Effector memory CD8-positive, alpha-beta T cell (primary cell): ENCODE measurements at regions not wholly inside any gene's neighbourhood (a gene's known extent, or its start where the extent isn't known, plus 50 kb on each side); places are given as distances from the start of the nearest gene placed in this dataset.

ENCODE experiments used
- ATAC-seq: fragments of 150-1000 bp; cut with Tn5 transposase; replicated peaks from 2 replicates; pipeline ENCODE4 v1.10.0; 2021; ENCODE audit warnings: mild to moderate bottlenecking, moderate library complexity
- DNase-seq, 3 experiments: peaks; one replicate each; pipeline ENCODE4 v3.0.0; 2021
- H3K27ac Mint-ChIP-seq, 2 donors: one replicate each; pipeline ENCODE4 v1.8.0; 2022; ENCODE audit warnings: mild to moderate bottlenecking in 2 of 2, mixed read lengths in 2 of 2, moderate library complexity in 2 of 2
- H3K27me3 Mint-ChIP-seq, 2 donors: one replicate each; pipeline ENCODE4 v1.8.0; 2022; ENCODE audit warnings: mixed read lengths in 2 of 2
- H3K36me3 Mint-ChIP-seq: one replicate; pipeline ENCODE4 v1.8.0; 2022; ENCODE audit warnings: mild to moderate bottlenecking, moderate library complexity, mixed read lengths; ENCODE audit not compliant: insufficient read depth
- H3K4me1 Mint-ChIP-seq, 2 donors: one replicate each; pipeline ENCODE4 v1.8.0; 2022; ENCODE audit warnings: low read depth in 2 of 2, mixed read lengths in 2 of 2
- H3K4me3 Mint-ChIP-seq, 2 donors: one replicate each; pipeline ENCODE4 v1.8.0; 2022; ENCODE audit warnings: mild to moderate bottlenecking in 2 of 2, mixed read lengths in 2 of 2, moderate library complexity in 2 of 2
- H3K9me3 Mint-ChIP-seq, 2 donors: one replicate each; pipeline ENCODE4 v1.8.0; 2022; ENCODE audit warnings: mixed read lengths in 2 of 2

GRCh38 chr10:6980353-6980752, 400.3 kb upstream of the PRKCQ start:
- H3K4me1 Mint-ChIP-seq, result peaks cover 0 to 7% of the 10 kb centered on the region in 2 donors
- H3K4me3 Mint-ChIP-seq, result no peak overlapping the region
- no peak for ATAC-seq
- H3K36me3 Mint-ChIP-seq, result no peaks in the 10 kb centered on the region
- no peaks in the 10 kb centered on the region for H3K27me3 Mint-ChIP-seq
- no peaks in the 10 kb centered on the region for H3K9me3 Mint-ChIP-seq
- DNase-seq, result no peak
- no peak overlapping the region for H3K27ac Mint-ChIP-seq

- H3K9me3 Mint-ChIP-seq, result no peaks in the 10 kb centered on the region
- DNase-seq (no peak), ATAC-seq (no peak)
- no peak overlapping the region for H3K27ac Mint-ChIP-seq
- H3K36me3 Mint-ChIP-seq, result no peaks in the 10 kb centered on the region
- no peak overlapping the region for H3K4me3 Mint-ChIP-seq
- no peaks in the 10 kb centered on the region for H3K27me3 Mint-ChIP-seq
- peaks cover 6 to 14% of the 10 kb centered on the region in 2 donors for H3K4me1 Mint-ChIP-seq
These were observed 399.3 kb upstream of the PRKCQ start for GRCh38 chr10:6979371-6979770.

- no peaks in the 10 kb centered on the region for H3K36me3 Mint-ChIP-seq
- no peak overlapping the region for H3K27ac Mint-ChIP-seq
- no peaks in the 10 kb centered on the region for H3K9me3 Mint-ChIP-seq
- no peak overlapping the region for H3K4me3 Mint-ChIP-seq
- H3K27me3 Mint-ChIP-seq, result no peaks in the 10 kb centered on the region
- ATAC-seq, result no peak
- DNase-seq, result no peak
- peaks cover 16 to 22% of the 10 kb centered on the region in 2 donors for H3K4me1 Mint-ChIP-seq
These were observed 398.1 kb upstream of the PRKCQ start for GRCh38 chr10:6978187-6978627.

GRCh38 chr10:6977398-6978186, 397.5 kb upstream of the PRKCQ start:
- Mint-ChIP-seq H3K27me3 (no peaks in the 10 kb centered on the region), H3K9me3 (no peaks in the 10 kb centered on the region), H3K4me3 (no peak overlapping the region), H3K36me3 (no peaks in the 10 kb centered on the region), H3K4me1 (peaks cover 22 to 23% of the 10 kb centered on the region in 2 donors), H3K27ac (no peak overlapping the region)
- no peak for ATAC-seq
- no peak for DNase-seq

GRCh38 chr10:6973899-6974298, 393.8 kb upstream of the PRKCQ start:
- DNase-seq (peak; percentile 26 to 60 (median 28)), ATAC-seq (peak; percentile 99)
- peak overlapping the region; percentile 16 to 24 for H3K4me3 Mint-ChIP-seq
- H3K27ac Mint-ChIP-seq, result peak overlapping the region; percentile 44 to 55
- H3K4me1 Mint-ChIP-seq, result peaks cover 24 to 25% of the 10 kb centered on the region in 2 donors
- no peaks in the 10 kb centered on the region for H3K9me3 Mint-ChIP-seq
- H3K27me3 Mint-ChIP-seq, result no peaks in the 10 kb centered on the region
- H3K36me3 Mint-ChIP-seq, result no peaks in the 10 kb centered on the region

GRCh38 chr10:6972226-6972625, 392.1 kb upstream of the PRKCQ start:
- Mint-ChIP-seq H3K9me3 (no peaks in the 10 kb centered on the region), H3K36me3 (no peaks in the 10 kb centered on the region), H3K27me3 (no peaks in the 10 kb centered on the region), H3K4me1 (peaks cover 20 to 25% of the 10 kb centered on the region in 2 donors), H3K27ac (peak overlapping the region in 1 of 2 donors; percentile 55), H3K4me3 (no peak overlapping the region)
- DNase-seq (no peak), ATAC-seq (no peak)

- DNase-seq (no peak), ATAC-seq (no peak)
- Mint-ChIP-seq H3K9me3 (no peaks in the 10 kb centered on the region), H3K36me3 (no peaks in the 10 kb centered on the region), H3K27ac (no peak overlapping the region), H3K4me3 (no peak overlapping the region), H3K4me1 (peaks cover 20 to 21% of the 10 kb centered on the region in 2 donors), H3K27me3 (no peaks in the 10 kb centered on the region)
These were observed 389.6 kb upstream of the PRKCQ start for GRCh38 chr10:6969659-6970058.

GRCh38 chr10:6964543-6964942, 384.5 kb upstream of the PRKCQ start:
- H3K27ac Mint-ChIP-seq, result no peak overlapping the region

GRCh38 chr10:6962576-6962975, 382.5 kb upstream of the PRKCQ start:
- peaks cover 23 to 27% of the 10 kb centered on the region in 2 donors for H3K4me1 Mint-ChIP-seq
- ATAC-seq (no peak), DNase-seq (no peak)
- H3K4me3 Mint-ChIP-seq, result no peak overlapping the region
- no peaks in the 10 kb centered on the region for H3K27me3 Mint-ChIP-seq
- no peaks in the 10 kb centered on the region for H3K9me3 Mint-ChIP-seq
- H3K27ac Mint-ChIP-seq, result no peak overlapping the region
- H3K36me3 Mint-ChIP-seq, result peaks cover 2% of the 10 kb centered on the region

More at GRCh38 chr10:6964543-6964942, 384.5 kb upstream of the PRKCQ start:
- peaks cover 5 to 10% of the 10 kb centered on the region in 2 donors for H3K4me1 Mint-ChIP-seq
- DNase-seq, result no peak
- no peak for ATAC-seq
- H3K4me3 Mint-ChIP-seq, result no peak overlapping the region
- no peaks in the 10 kb centered on the region for H3K27me3 Mint-ChIP-seq
- H3K9me3 Mint-ChIP-seq, result no peaks in the 10 kb centered on the region
- H3K36me3 Mint-ChIP-seq, result peaks cover 2% of the 10 kb centered on the region

- ATAC-seq (peak; percentile 80), DNase-seq (no peak)
- no peaks in the 10 kb centered on the region for H3K27me3 Mint-ChIP-seq
- no peaks in the 10 kb centered on the region for H3K9me3 Mint-ChIP-seq
- peaks cover 27 to 31% of the 10 kb centered on the region in 2 donors for H3K4me1 Mint-ChIP-seq
- peak overlapping the region; percentile 51 to 59 for H3K4me3 Mint-ChIP-seq
- peaks cover 2% of the 10 kb centered on the region for H3K36me3 Mint-ChIP-seq
- peak overlapping the region; percentile 73 to 90 for H3K27ac Mint-ChIP-seq
These were observed 378.6 kb upstream of the PRKCQ start for GRCh38 chr10:6958711-6959110.

- peak overlapping the region; percentile 51 to 59 for H3K4me3 Mint-ChIP-seq
- peaks cover 27 to 31% of the 10 kb centered on the region in 2 donors for H3K4me1 Mint-ChIP-seq
- H3K9me3 Mint-ChIP-seq, result no peaks in the 10 kb centered on the region
- peak; percentile 78 for ATAC-seq
- peaks cover 2% of the 10 kb centered on the region for H3K36me3 Mint-ChIP-seq
- peak in 1 of 3 experiments; percentile 23 for DNase-seq
- no peaks in the 10 kb centered on the region for H3K27me3 Mint-ChIP-seq
- H3K27ac Mint-ChIP-seq, result peak overlapping the region; percentile 73 to 90
These were observed 378.2 kb upstream of the PRKCQ start for GRCh38 chr10:6958254-6958653.

- no peak for ATAC-seq
- no peaks in the 10 kb centered on the region for H3K9me3 Mint-ChIP-seq
- H3K4me3 Mint-ChIP-seq, result peak overlapping the region; percentile 51 to 59
- peaks cover 2% of the 10 kb centered on the region for H3K36me3 Mint-ChIP-seq
- DNase-seq, result no peak
- peak overlapping the region; percentile 73 to 90 for H3K27ac Mint-ChIP-seq
- no peaks in the 10 kb centered on the region for H3K27me3 Mint-ChIP-seq
- peaks cover 28 to 34% of the 10 kb centered on the region in 2 donors for H3K4me1 Mint-ChIP-seq
These were observed 377.8 kb upstream of the PRKCQ start for GRCh38 chr10:6957851-6958250.

GRCh38 chr10:6956562-6956961, 376.5 kb upstream of the PRKCQ start:
- DNase-seq (no peak), ATAC-seq (no peak)
- H3K27ac Mint-ChIP-seq, result peak overlapping the region in 1 of 2 donors; percentile 72
- H3K36me3 Mint-ChIP-seq, result peaks cover 2% of the 10 kb centered on the region
- no peaks in the 10 kb centered on the region for H3K9me3 Mint-ChIP-seq
- no peak overlapping the region for H3K4me3 Mint-ChIP-seq
- H3K27me3 Mint-ChIP-seq, result no peaks in the 10 kb centered on the region
- peaks cover 26 to 38% of the 10 kb centered on the region in 2 donors for H3K4me1 Mint-ChIP-seq

GRCh38 chr10:6953271-6953801, 373.3 kb upstream of the PRKCQ start:
- ATAC-seq (no peak), DNase-seq (no peak)
- Mint-ChIP-seq H3K36me3 (no peaks in the 10 kb centered on the region), H3K4me1 (peaks cover 16 to 23% of the 10 kb centered on the region in 2 donors), H3K27ac (peak overlapping the region in 1 of 2 donors; percentile 35), H3K9me3 (no peaks in the 10 kb centered on the region), H3K4me3 (no peak overlapping the region), H3K27me3 (no peaks in the 10 kb centered on the region)
